HG03575 (cell line): ENCODE measurements at regions not wholly inside any gene's neighbourhood (a gene's known extent, or its start where the extent isn't known, plus 50 kb on each side); places are given as distances from the start of the nearest gene placed in this dataset.
A peak's percentile ranks its signal among the peaks of the same experiment; 100 is the strongest.

ENCODE experiments used
- ATAC-seq: cut with Tn5 transposase; IDR thresholded peaks from one replicate; pipeline ENCODE4 v1.9.1; 2021; ENCODE audit not compliant: unreplicated experiment, insufficient number of reproducible peaks, low FRiP score; ENCODE audit errors: extremely low read depth

- ATAC-seq: no peak
These were observed 213.5 kb upstream of the TARS1 start for GRCh38 chr5:33227247-33227646.

DNA sequence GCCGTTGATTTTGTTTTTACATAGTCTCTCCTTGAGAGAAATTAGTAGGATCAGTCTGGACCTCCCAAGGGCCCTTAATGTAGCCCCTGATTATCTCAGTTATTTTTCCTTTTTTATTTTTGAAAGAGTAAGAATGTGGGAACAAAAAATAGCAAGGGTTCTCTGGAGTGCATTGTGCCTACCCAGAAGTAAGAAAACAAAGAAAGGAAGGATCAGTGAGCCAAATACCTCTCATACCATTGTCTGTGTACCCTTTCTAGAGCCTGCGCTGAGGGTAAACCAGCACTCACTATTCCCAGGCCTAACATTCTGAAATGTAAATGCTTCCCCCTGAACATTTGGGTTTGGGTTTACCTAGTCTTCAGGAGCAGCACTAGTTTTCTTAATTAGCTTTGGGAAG lies 213.0 kb upstream of the TARS1 start:
- ATAC-seq: no peak

GRCh38 chr5:33228149-33228548 lies 212.6 kb upstream of the TARS1 start:
- ATAC-seq: no peak

GRCh38 chr5:33229216-33229615 lies 211.5 kb upstream of the TARS1 start:
- no peak for ATAC-seq

DNA sequence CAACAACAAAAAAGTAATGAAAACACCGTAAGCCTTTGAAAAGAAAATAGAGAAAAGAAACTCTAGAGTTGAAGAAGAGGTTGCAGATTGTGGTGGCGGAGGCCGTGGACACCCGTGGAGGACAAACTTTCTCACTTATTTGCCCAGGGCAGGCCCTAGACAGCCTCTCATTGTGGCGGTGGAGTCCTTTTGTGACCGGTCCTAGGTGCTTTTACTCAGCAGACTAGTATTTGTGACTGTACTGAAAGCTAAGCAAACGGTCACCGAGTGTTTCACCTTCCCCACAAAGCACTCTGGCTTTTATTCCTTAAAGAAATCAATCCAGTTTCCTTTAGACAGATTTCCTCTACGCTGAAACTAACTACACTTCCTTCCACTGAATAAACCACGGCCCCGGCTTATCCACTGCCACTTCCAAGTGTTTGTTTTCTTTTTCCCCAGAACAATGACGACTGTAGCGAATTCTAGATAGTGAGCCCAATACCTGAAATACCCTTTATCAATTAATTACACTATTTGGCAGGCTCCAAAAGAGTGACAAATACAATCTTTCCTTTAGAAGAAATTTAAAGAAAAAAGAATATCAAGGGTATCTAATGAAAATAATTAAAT lies 210.2 kb upstream of the TARS1 start:
- ATAC-seq: no peak

DNA sequence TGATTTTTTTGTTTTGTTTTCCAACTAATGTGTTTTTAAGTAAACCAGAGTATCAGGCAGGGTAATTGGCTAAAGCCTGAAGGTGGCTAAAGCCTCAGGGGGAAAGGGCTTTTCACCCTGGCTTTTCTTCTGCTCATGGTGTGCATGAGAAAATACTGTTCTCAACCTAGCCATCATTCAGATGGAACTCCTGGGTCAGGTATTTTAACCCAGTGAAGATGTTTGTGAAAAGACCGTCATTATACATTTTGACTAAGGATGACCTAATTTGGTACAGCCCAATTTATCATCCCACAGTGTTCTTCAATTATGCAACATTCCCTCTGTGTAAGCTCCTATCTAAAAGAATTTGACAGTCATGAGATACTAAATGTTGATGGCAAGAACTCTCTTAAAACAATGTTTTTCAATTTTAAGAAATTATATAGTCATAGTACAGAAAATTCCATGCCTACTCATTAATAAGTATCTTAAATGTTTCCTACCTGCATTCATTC lies 209.5 kb upstream of the TARS1 start:
- no peak for ATAC-seq

- ATAC-seq: no peak
These were observed 208.8 kb upstream of the TARS1 start for GRCh38 chr5:33231935-33232334.

- no peak for ATAC-seq
These were observed 207.8 kb upstream of the TARS1 start for GRCh38 chr5:33232731-33233505.

DNA sequence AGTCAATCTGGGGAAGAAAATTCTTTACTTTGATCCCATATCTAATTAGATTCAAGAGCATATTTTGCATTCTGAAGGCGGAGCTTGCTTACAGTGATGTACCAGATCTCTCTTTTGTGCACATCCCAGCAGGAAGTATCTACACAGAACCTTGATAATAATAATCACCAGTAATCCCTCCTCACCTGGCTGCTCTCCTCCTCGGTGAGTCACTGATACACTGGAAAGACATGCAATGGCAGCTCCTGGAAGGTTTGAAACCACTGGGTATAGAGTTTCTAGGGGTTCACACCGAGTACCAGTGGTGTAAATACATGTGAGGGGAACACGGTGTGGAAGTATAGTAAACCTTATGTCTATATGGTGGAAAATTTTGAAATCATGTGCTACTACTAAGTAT lies 205.5 kb upstream of the TARS1 start:
- ATAC-seq: no peak

GRCh38 chr5:33235824-33236223 lies 204.9 kb upstream of the TARS1 start:
- ATAC-seq: peak; percentile 65

DNA sequence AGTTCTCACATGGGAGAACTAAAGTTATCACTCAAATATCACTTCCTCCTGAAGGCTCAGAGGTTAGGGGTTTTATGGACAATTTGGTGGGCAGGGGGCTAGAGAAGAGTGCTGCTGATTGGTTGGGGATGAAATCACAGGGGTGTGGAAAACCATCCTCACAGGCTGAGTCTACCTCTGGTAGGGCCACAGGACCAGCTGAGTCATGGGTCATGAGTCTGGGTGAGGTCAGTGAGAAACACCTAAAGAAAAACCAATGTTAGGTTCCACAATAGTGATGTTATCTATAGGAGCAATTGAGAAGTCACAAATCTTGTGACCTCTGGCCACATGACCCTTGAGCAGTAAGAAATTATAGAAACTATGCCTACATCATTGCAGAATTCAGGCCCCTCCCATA lies 203.3 kb upstream of the TARS1 start:
- no peak for ATAC-seq

DNA sequence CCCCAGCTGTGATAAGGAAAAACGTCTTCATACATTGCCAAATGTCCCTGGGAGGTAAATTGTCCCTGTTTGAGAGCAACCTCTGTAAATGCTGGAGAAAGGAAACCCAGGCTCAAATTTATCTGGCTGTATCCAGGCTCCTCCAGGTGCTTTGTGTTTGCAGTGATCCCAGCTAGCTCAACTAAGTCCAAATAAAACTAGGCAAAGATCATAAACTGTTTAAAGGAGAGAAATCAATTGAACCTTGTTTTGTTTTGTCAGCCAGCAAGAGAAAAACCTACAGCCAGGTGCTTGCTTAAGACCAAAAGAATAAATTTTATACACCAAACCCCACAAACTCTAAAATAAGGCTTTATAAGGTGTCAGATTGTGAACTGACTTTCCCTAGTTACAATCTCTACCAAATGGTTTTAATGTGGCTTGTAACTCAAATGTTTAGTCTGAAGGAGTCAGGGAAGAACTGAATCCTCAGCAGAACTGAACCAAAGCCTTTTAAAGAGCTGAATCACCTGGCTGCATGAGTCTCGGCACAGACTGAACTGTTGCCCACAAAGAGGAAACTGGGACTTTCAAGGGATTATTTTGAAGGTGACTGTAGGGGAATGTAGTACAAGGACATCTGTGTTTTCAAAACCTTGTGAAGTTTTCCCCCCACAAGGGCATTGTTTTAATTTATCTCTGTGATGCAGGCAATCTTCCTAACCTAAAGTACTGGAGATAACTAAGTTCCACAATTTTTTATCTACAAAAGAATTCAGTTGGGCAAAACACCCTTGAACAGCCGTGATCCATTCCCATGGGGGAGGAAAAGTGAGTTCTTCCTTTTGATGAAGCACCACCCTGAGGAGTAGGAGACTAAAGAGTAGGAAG lies 201.7 kb upstream of the TARS1 start:
- no peak for ATAC-seq

- ATAC-seq: no peak
These were observed 200.2 kb upstream of the TARS1 start for GRCh38 chr5:33240558-33240957.

GRCh38 chr5:33241802-33242201 lies 199.0 kb upstream of the TARS1 start:
- ATAC-seq: no peak

DNA sequence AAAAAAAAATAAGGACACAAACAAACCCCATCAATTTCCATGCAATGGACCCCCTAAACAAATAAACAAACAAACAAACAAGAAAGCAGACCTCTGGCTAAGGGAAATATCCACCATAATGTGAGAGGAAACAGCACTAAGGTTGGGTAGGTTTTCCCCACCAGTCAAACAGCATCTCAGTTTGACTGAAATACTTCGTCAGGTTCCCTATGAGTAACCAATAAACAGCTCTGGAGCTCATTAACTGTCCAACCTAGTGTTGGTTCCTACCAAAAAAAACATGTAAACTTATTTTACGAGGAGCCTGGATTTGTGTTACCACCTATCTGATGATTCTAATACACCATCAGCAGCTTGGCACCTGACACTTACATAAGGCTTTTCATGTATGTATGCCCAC lies 198.5 kb upstream of the TARS1 start:
- ATAC-seq: no peak

DNA sequence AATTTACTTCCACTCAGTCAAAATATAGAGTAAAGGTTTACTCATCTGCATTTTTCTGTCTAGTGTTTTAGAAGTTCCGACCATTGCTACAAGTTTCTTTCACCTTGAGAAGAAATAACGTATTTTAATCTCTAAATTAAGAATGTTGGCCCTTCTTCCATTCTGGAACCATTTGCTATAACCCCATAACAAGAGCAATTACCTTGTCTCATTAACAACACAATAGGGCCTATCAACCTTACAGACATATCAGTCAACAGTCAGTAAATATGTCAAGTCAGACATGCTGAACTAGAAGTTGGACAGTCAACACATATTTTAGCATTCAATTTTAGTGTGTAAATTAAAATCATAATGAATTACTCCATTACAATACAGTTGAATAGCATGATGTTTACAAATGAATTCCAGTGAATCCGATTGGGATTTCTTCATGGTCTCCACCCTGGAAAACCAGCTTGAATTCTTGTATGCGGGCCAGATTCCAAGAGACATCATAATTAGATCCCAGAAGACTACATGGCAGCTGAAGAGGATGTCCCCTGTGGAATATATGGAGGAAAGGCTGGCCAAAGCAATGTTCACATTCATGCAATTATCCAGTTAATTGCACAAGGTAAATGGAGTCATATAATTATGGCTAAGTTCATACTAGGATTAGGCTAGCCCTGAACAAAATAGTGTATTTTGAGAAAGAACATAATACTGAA lies 196.2 kb upstream of the TARS1 start:
- ATAC-seq: no peak

- ATAC-seq: no peak
These were observed 186.2 kb upstream of the TARS1 start for GRCh38 chr5:33254579-33254978.

DNA sequence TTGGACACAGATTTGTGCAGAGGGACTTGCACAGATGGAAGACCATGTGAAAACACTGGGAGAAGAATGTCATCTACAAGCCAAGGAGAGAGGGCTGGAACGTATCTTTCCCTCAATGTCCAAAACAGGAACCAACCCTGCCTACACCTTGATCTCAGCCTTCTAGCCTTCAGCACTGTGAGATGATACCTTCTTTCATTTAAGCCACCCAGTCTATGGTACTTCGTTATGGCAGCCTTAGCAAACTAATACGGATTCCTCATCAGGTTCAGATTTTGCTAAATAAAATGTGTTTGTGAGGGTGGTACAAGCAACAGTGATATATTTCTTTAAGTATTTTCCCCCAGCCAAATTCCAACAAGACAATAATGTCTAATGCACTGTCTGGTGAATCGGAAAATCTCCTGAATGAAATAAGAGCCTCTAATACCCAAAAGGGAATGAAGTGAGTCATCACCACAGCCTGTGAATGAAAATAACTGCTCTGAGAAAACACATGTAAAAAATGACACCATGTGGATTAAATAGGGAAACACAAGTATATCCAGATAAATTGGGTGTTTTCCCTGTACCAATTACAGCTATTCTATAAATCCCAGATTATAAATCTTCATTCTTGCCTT lies 182.8 kb upstream of the TARS1 start:
- ATAC-seq: no peak

- ATAC-seq: no peak
These were observed 182.2 kb upstream of the TARS1 start for GRCh38 chr5:33258553-33258952.
